ENCODE measurements at regions not wholly inside any gene's neighbourhood (a gene's known extent, or its start where the extent isn't known, plus 50 kb on each side); places are given as distances from the start of the nearest gene placed in this dataset.

GRCh38 chr11:80028998-80029397, 588.2 kb upstream of the TENM4 start:
- Histone ChIP-seq H3K36me3 (ENCODE audit: control insufficient read depth, insufficient read depth, low read length) (no peaks in the 10 kb centered on the region), H3K27me3 (replicated peaks; ENCODE audit: control insufficient read depth, insufficient read depth, low read length) (no peaks in the 10 kb centered on the region), H3K4me3 (replicated peaks; ENCODE audit: low read depth, low read length) (no peak overlapping the region)
- DNase-seq (ENCODE audit: extremely low read depth, insufficient read length), result no peak
- no peak for TF ChIP-seq CTCF (IDR thresholded peaks at IDR 0.05; ENCODE audit: insufficient read depth, low read length, poor library complexity, severe bottlenecking)

GRCh38 chr11:80024119-80024518, 583.3 kb upstream of the TENM4 start:
- Histone ChIP-seq H3K4me3 (replicated peaks; ENCODE audit: low read depth, low read length) (no peak overlapping the region), H3K27me3 (replicated peaks; ENCODE audit: control insufficient read depth, insufficient read depth, low read length) (no peaks in the 10 kb centered on the region), H3K36me3 (ENCODE audit: control insufficient read depth, insufficient read depth, low read length) (no peaks in the 10 kb centered on the region)
- no peak for TF ChIP-seq CTCF (IDR thresholded peaks at IDR 0.05; ENCODE audit: insufficient read depth, low read length, poor library complexity, severe bottlenecking)
- DNase-seq (ENCODE audit: extremely low read depth, insufficient read length), result no peak

- no peak overlapping the region for H3K4me3 ChIP-seq (replicated peaks; ENCODE audit: low read depth, low read length)
- DNase-seq (ENCODE audit: extremely low read depth, insufficient read length), result no peak
- no peak for TF ChIP-seq CTCF (IDR thresholded peaks at IDR 0.05; ENCODE audit: insufficient read depth, low read length, poor library complexity, severe bottlenecking)
- no peaks in the 10 kb centered on the region for H3K36me3 ChIP-seq (ENCODE audit: control insufficient read depth, insufficient read depth, low read length)
- no peaks in the 10 kb centered on the region for H3K27me3 ChIP-seq (replicated peaks; ENCODE audit: control insufficient read depth, insufficient read depth, low read length)
Measured at GRCh38 chr11:80023386-80023785, 582.6 kb upstream of the TENM4 start.

- TF ChIP-seq CTCF (IDR thresholded peaks at IDR 0.05; ENCODE audit: insufficient read depth, low read length, poor library complexity, severe bottlenecking), result no peak
- H3K27me3 ChIP-seq (replicated peaks; ENCODE audit: control insufficient read depth, insufficient read depth, low read length), result no peaks in the 10 kb centered on the region
- DNase-seq (ENCODE audit: extremely low read depth, insufficient read length), result no peak
- no peaks in the 10 kb centered on the region for H3K36me3 ChIP-seq (ENCODE audit: control insufficient read depth, insufficient read depth, low read length)
- no peak overlapping the region for H3K4me3 ChIP-seq (replicated peaks; ENCODE audit: low read depth, low read length)
Measured at GRCh38 chr11:80010536-80010935, 569.7 kb upstream of the TENM4 start.

- no peak for TF ChIP-seq CTCF (IDR thresholded peaks at IDR 0.05; ENCODE audit: insufficient read depth, low read length, poor library complexity, severe bottlenecking)
- Histone ChIP-seq H3K36me3 (ENCODE audit: control insufficient read depth, insufficient read depth, low read length) (no peaks in the 10 kb centered on the region), H3K27me3 (replicated peaks; ENCODE audit: control insufficient read depth, insufficient read depth, low read length) (no peaks in the 10 kb centered on the region), H3K4me3 (replicated peaks; ENCODE audit: low read depth, low read length) (no peak overlapping the region)
- no peak for DNase-seq (ENCODE audit: extremely low read depth, insufficient read length)
Measured at GRCh38 chr11:80009081-80009480, 568.3 kb upstream of the TENM4 start.

- no peak for TF ChIP-seq CTCF (IDR thresholded peaks at IDR 0.05; ENCODE audit: insufficient read depth, low read length, poor library complexity, severe bottlenecking)
- H3K36me3 ChIP-seq (ENCODE audit: control insufficient read depth, insufficient read depth, low read length), result no peaks in the 10 kb centered on the region
- no peak overlapping the region for H3K4me3 ChIP-seq (replicated peaks; ENCODE audit: low read depth, low read length)
- no peak for DNase-seq (ENCODE audit: extremely low read depth, insufficient read length)
- no peaks in the 10 kb centered on the region for H3K27me3 ChIP-seq (replicated peaks; ENCODE audit: control insufficient read depth, insufficient read depth, low read length)
Measured at GRCh38 chr11:80007616-80008015, 566.8 kb upstream of the TENM4 start.

Measured in GM06990 (cell line).